Skeletal muscle satellite cell (primary cell): ENCODE measurements at regions not wholly inside any gene's neighbourhood (a gene's known extent, or its start where the extent isn't known, plus 50 kb on each side); places are given as distances from the start of the nearest gene placed in this dataset.

Source experiments
- H3K27me3 ChIP-seq: 2 replicates; pipeline ENCODE4 v1.7.0; 2013; ENCODE audit warnings: low read length; ENCODE audit not compliant: control insufficient read depth, insufficient read depth
- H3K36me3 ChIP-seq: 2 replicates; pipeline ENCODE4 v1.7.0; 2013; ENCODE audit warnings: mild to moderate bottlenecking, control low read depth, low read length; ENCODE audit not compliant: insufficient read depth
- H3K4me1 ChIP-seq: 2 replicates; pipeline ENCODE4 v1.7.0; 2013; ENCODE audit warnings: low read length; ENCODE audit not compliant: control insufficient read depth, insufficient read depth
- H3K4me2 ChIP-seq: 2 replicates; pipeline ENCODE4 v1.7.0; 2013; ENCODE audit warnings: mild to moderate bottlenecking, low read length
- H3K4me3 ChIP-seq: 2 replicates; pipeline ENCODE4 v1.7.0; 2013; ENCODE audit warnings: low read length
- H3K9ac ChIP-seq: 2 replicates; pipeline ENCODE4 v1.7.0; 2013; ENCODE audit warnings: mild to moderate bottlenecking, low read depth, low read length, moderate library complexity
- H3K9me3 ChIP-seq: replicated peaks from 2 replicates; pipeline ENCODE4 v1.7.0; 2013; ENCODE audit warnings: mild to moderate bottlenecking, control low read depth, low read length

- Histone ChIP-seq H3K4me1 (no peaks in the 10 kb centered on the region), H3K27me3 (peaks cover 35% of the 10 kb centered on the region), H3K4me2 (no peak overlapping the region), H3K9ac (no peak overlapping the region), H3K9me3 (no peaks in the 10 kb centered on the region), H3K36me3 (no peaks in the 10 kb centered on the region), H3K4me3 (no peak overlapping the region)
These were observed 336.6 kb downstream of the SMAD2 start for GRCh38 chr18:47593744-47594472.

- peaks cover 35% of the 10 kb centered on the region for H3K27me3 ChIP-seq
- no peaks in the 10 kb centered on the region for H3K9me3 ChIP-seq
- H3K4me2 ChIP-seq: no peak overlapping the region
- H3K4me1 ChIP-seq: no peaks in the 10 kb centered on the region
- H3K9ac ChIP-seq: no peak overlapping the region
- no peaks in the 10 kb centered on the region for H3K36me3 ChIP-seq
- H3K4me3 ChIP-seq: no peak overlapping the region
These were observed 339.0 kb downstream of the SMAD2 start for GRCh38 chr18:47591429-47591828.

- Histone ChIP-seq H3K4me2 (no peak overlapping the region), H3K9me3 (no peaks in the 10 kb centered on the region), H3K9ac (no peak overlapping the region), H3K27me3 (peaks cover under 1% of the 10 kb centered on the region), H3K4me1 (no peaks in the 10 kb centered on the region), H3K4me3 (no peak overlapping the region), H3K36me3 (no peaks in the 10 kb centered on the region)
These were observed 336.1 kb upstream of the SKOR2 start for GRCh38 chr18:47587587-47587986.

- H3K4me1 ChIP-seq: no peaks in the 10 kb centered on the region
- H3K4me3 ChIP-seq: no peak overlapping the region
These were observed 335.1 kb upstream of the SKOR2 start for GRCh38 chr18:47586418-47587070.

GRCh38 chr18:47585914-47586313 lies 334.5 kb upstream of the SKOR2 start:
- H3K4me3 ChIP-seq: no peak overlapping the region
- H3K36me3 ChIP-seq: no peaks in the 10 kb centered on the region
- no peak overlapping the region for H3K9ac ChIP-seq
- H3K27me3 ChIP-seq: no peaks in the 10 kb centered on the region
- no peak overlapping the region for H3K4me2 ChIP-seq
- H3K9me3 ChIP-seq: no peaks in the 10 kb centered on the region
- H3K4me1 ChIP-seq: no peaks in the 10 kb centered on the region

More at GRCh38 chr18:47586418-47587070, 335.1 kb upstream of the SKOR2 start:
- H3K36me3 ChIP-seq: no peaks in the 10 kb centered on the region
- H3K9me3 ChIP-seq: no peaks in the 10 kb centered on the region
- no peak overlapping the region for H3K4me2 ChIP-seq
- H3K27me3 ChIP-seq: no peaks in the 10 kb centered on the region
- no peak overlapping the region for H3K9ac ChIP-seq

GRCh38 chr18:47585136-47585535 lies 333.7 kb upstream of the SKOR2 start:
- Histone ChIP-seq H3K4me1 (no peaks in the 10 kb centered on the region), H3K4me3 (no peak overlapping the region), H3K27me3 (no peaks in the 10 kb centered on the region), H3K36me3 (no peaks in the 10 kb centered on the region), H3K4me2 (no peak overlapping the region), H3K9me3 (no peaks in the 10 kb centered on the region), H3K9ac (no peak overlapping the region)

GRCh38 chr18:47582093-47582492 lies 330.6 kb upstream of the SKOR2 start:
- Histone ChIP-seq H3K4me3 (no peak overlapping the region), H3K4me1 (no peaks in the 10 kb centered on the region), H3K9me3 (no peaks in the 10 kb centered on the region), H3K27me3 (no peaks in the 10 kb centered on the region), H3K9ac (no peak overlapping the region), H3K36me3 (no peaks in the 10 kb centered on the region), H3K4me2 (no peak overlapping the region)

- Histone ChIP-seq H3K4me3 (no peak overlapping the region), H3K27me3 (no peaks in the 10 kb centered on the region), H3K9me3 (no peaks in the 10 kb centered on the region), H3K4me1 (no peaks in the 10 kb centered on the region), H3K4me2 (no peak overlapping the region), H3K9ac (no peak overlapping the region), H3K36me3 (no peaks in the 10 kb centered on the region)
These were observed 326.1 kb upstream of the SKOR2 start for GRCh38 chr18:47577520-47577919.

- H3K36me3 ChIP-seq: no peaks in the 10 kb centered on the region
- no peak overlapping the region for H3K4me3 ChIP-seq
- no peak overlapping the region for H3K4me2 ChIP-seq
- H3K4me1 ChIP-seq: no peaks in the 10 kb centered on the region
- H3K9ac ChIP-seq: no peak overlapping the region
- H3K27me3 ChIP-seq: no peaks in the 10 kb centered on the region
- no peaks in the 10 kb centered on the region for H3K9me3 ChIP-seq
These were observed 323.5 kb upstream of the SKOR2 start for GRCh38 chr18:47574966-47575365.

GRCh38 chr18:47571957-47572356 lies 320.5 kb upstream of the SKOR2 start:
- Histone ChIP-seq H3K36me3 (no peaks in the 10 kb centered on the region), H3K4me1 (peaks cover 2% of the 10 kb centered on the region), H3K9ac (no peak overlapping the region), H3K4me2 (no peak overlapping the region), H3K4me3 (no peak overlapping the region), H3K9me3 (no peaks in the 10 kb centered on the region), H3K27me3 (no peaks in the 10 kb centered on the region)

- H3K9me3 ChIP-seq: no peaks in the 10 kb centered on the region
- H3K4me2 ChIP-seq: no peak overlapping the region
- H3K27me3 ChIP-seq: no peaks in the 10 kb centered on the region
- H3K36me3 ChIP-seq: no peaks in the 10 kb centered on the region
- H3K9ac ChIP-seq: no peak overlapping the region
- H3K4me3 ChIP-seq: no peak overlapping the region
- peaks cover 2% of the 10 kb centered on the region for H3K4me1 ChIP-seq
These were observed 315.3 kb upstream of the SKOR2 start for GRCh38 chr18:47566809-47567208.
